HG03432 (cell line): ENCODE measurements at regions not wholly inside any gene's neighbourhood (a gene's known extent, or its start where the extent isn't known, plus 50 kb on each side); places are given as distances from the start of the nearest gene placed in this dataset.

ENCODE experiments used
- ATAC-seq: cut with Tn5 transposase; IDR thresholded peaks from one replicate; pipeline ENCODE4 v1.9.1; 2021; ENCODE audit warnings: mild to moderate bottlenecking, moderate library complexity; ENCODE audit not compliant: unreplicated experiment

GRCh38 chr20:21033817-21034216, 72.3 kb downstream of the LINC00237 start:
- ATAC-seq, result no peak

- no peak for ATAC-seq
Measured at GRCh38 chr20:21031666-21032065, 74.5 kb downstream of the LINC00237 start.

- ATAC-seq, result no peak
Measured at GRCh38 chr20:21029341-21029740, 76.8 kb downstream of the LINC00237 start.

- ATAC-seq, result no peak
Measured at GRCh38 chr20:21028921-21029320, 77.2 kb downstream of the LINC00237 start.

- no peak for ATAC-seq
Measured at GRCh38 chr20:21028436-21028835, 77.7 kb downstream of the LINC00237 start.

- ATAC-seq, result no peak
Measured at GRCh38 chr20:21027569-21027968, 78.6 kb downstream of the LINC00237 start.

GRCh38 chr20:21026951-21027350, 79.2 kb downstream of the LINC00237 start:
- no peak for ATAC-seq

- ATAC-seq, result no peak
Measured at GRCh38 chr20:21024420-21024819, 81.7 kb downstream of the LINC00237 start.

- no peak for ATAC-seq
Measured at GRCh38 chr20:21022925-21023324, 83.2 kb downstream of the LINC00237 start.

- no peak for ATAC-seq
Measured at GRCh38 chr20:21021472-21021790, 84.7 kb downstream of the LINC00237 start.

- ATAC-seq, result no peak
Measured at GRCh38 chr20:21020659-21021471, 85.3 kb downstream of the LINC00237 start.

- ATAC-seq, result no peak
Measured at GRCh38 chr20:21019814-21020658, 86.1 kb downstream of the LINC00237 start.

- no peak for ATAC-seq
Measured at GRCh38 chr20:21019468-21019813, 86.7 kb downstream of the LINC00237 start.

- no peak for ATAC-seq
Measured at GRCh38 chr20:21018576-21018975, 87.6 kb downstream of the LINC00237 start.

- ATAC-seq, result no peak
Measured at GRCh38 chr20:21017528-21018085, 88.6 kb downstream of the LINC00237 start.

- no peak for ATAC-seq
Measured at GRCh38 chr20:21016751-21017150, 89.4 kb downstream of the LINC00237 start.

- ATAC-seq, result no peak
Measured at GRCh38 chr20:21014528-21014927, 91.6 kb downstream of the LINC00237 start.

- ATAC-seq, result no peak
Measured at GRCh38 chr20:21008951-21009350, 97.2 kb downstream of the LINC00237 start.

- ATAC-seq, result no peak
Measured at GRCh38 chr20:21006611-21007010, 99.5 kb downstream of the LINC00237 start.

GRCh38 chr20:21004386-21005076, 101.6 kb downstream of the LINC00237 start:
- ATAC-seq, result no peak

GRCh38 chr20:21003902-21004301, 102.3 kb downstream of the LINC00237 start:
- ATAC-seq, result no peak
